Fibroblast of lung (primary cell): ENCODE measurements at regions not wholly inside any gene's neighbourhood (a gene's known extent, or its start where the extent isn't known, plus 50 kb on each side); places are given as distances from the start of the nearest gene placed in this dataset.

Experiments used
- DNase-seq, 2 donors: peaks; one replicate each; pipeline versions ENCODE4 v3.0.0 to v3.0.0-alpha.2; 2010; ENCODE audit warnings: low read depth in 2 of 2
- H2AFZ ChIP-seq: 2 replicates; pipeline ENCODE4 v1.5.1; 2012; ENCODE audit warnings: low read length, control low read depth, inconsistent platforms
- H3K27ac ChIP-seq: 2 replicates; pipeline ENCODE4 v1.5.1; 2011; ENCODE audit warnings: low read length, control low read depth; ENCODE audit not compliant: insufficient read depth
- H3K27me3 ChIP-seq: 2 replicates; pipeline ENCODE4 v1.5.1; 2011; ENCODE audit warnings: mild to moderate bottlenecking, low read length; ENCODE audit not compliant: control insufficient read depth, insufficient read depth
- H3K36me3 ChIP-seq: 2 replicates; pipeline ENCODE4 v1.5.1; 2011; ENCODE audit warnings: low read length; ENCODE audit not compliant: control insufficient read depth, insufficient read depth
- H3K4me1 ChIP-seq: 2 replicates; pipeline ENCODE4 v1.5.1; 2011; ENCODE audit warnings: low read length; ENCODE audit not compliant: control insufficient read depth, insufficient read depth; ENCODE audit errors: extremely low read depth
- H3K4me2 ChIP-seq: 2 replicates; pipeline ENCODE4 v1.5.1; 2011; ENCODE audit warnings: low read length, control low read depth; ENCODE audit not compliant: insufficient read depth; ENCODE audit errors: extremely low read depth
- H3K4me3 ChIP-seq, 4 experiments: fragments of 200-600 bp in 1 of 4; sonication (generic) in 1 of 4; replicated peaks in 1 of 4; 2 replicates each; pipeline ENCODE4 v1.5.1; 2011 to 2016; ENCODE audit warnings: low read length in 4 of 4, low read depth in 3 of 4, mild to moderate bottlenecking in 3 of 4, control low read depth in 2 of 4, inconsistent platforms in 1 of 4, mixed read lengths in 1 of 4; ENCODE audit not compliant: insufficient read depth in 1 of 4; ENCODE audit errors: control extremely low read depth in 1 of 4
- H3K79me2 ChIP-seq: 2 replicates; pipeline ENCODE4 v1.5.1; 2012; ENCODE audit warnings: mild to moderate bottlenecking, low read length, inconsistent platforms; ENCODE audit not compliant: control insufficient read depth, insufficient read depth
- H3K9ac ChIP-seq: 2 replicates; pipeline ENCODE4 v1.5.1; 2011; ENCODE audit warnings: mild to moderate bottlenecking, low read length, control low read depth; ENCODE audit not compliant: insufficient read depth
- H3K9me3 ChIP-seq: 2 replicates; pipeline ENCODE4 v1.5.1; 2012; ENCODE audit warnings: low read depth, low read length; ENCODE audit not compliant: control insufficient read depth, insufficient read depth
- H4K20me1 ChIP-seq: 2 replicates; pipeline ENCODE4 v1.5.1; 2011; ENCODE audit warnings: low read length; ENCODE audit not compliant: control insufficient read depth, insufficient read depth; ENCODE audit errors: extremely low read depth
- EZH2 ChIP-seq: IDR thresholded peaks from 2 replicates; pipeline ENCODE4 v1.5.1; 2012; ENCODE audit warnings: low read length, control low read depth, mild to moderate bottlenecking; ENCODE audit errors: missing control alignments
- TF ChIP-seq, protein P1 (sequence below), 2 donors: IDR thresholded peaks in 1 of 2; conservative IDR thresholded peaks in 1 of 2; 1 replicate in 1 of 2; 2 replicates in 1 of 2; pipeline ENCODE4 v1.5.1; 2011 to 2012; ENCODE audit warnings: low read length in 2 of 2, control low read depth in 1 of 2, inconsistent platforms in 1 of 2, low read depth in 1 of 2, mild to moderate bottlenecking in 1 of 2

GRCh38 chr1:208910161-208910560 is 666.0 kb upstream of the PLXNA2 start:
- no peaks in the 10 kb centered on the region for H3K36me3 ChIP-seq
- H3K9me3 ChIP-seq = no peaks in the 10 kb centered on the region
- H3K4me3 ChIP-seq = no peak overlapping the region
- H3K27me3 ChIP-seq = no peaks in the 10 kb centered on the region
- no peaks in the 10 kb centered on the region for H3K79me2 ChIP-seq
- no peak for DNase-seq
- no peaks in the 10 kb centered on the region for H4K20me1 ChIP-seq
- H3K27ac ChIP-seq = no peak overlapping the region
- no peaks in the 10 kb centered on the region for H3K4me1 ChIP-seq
- TF ChIP-seq, protein P1, sequence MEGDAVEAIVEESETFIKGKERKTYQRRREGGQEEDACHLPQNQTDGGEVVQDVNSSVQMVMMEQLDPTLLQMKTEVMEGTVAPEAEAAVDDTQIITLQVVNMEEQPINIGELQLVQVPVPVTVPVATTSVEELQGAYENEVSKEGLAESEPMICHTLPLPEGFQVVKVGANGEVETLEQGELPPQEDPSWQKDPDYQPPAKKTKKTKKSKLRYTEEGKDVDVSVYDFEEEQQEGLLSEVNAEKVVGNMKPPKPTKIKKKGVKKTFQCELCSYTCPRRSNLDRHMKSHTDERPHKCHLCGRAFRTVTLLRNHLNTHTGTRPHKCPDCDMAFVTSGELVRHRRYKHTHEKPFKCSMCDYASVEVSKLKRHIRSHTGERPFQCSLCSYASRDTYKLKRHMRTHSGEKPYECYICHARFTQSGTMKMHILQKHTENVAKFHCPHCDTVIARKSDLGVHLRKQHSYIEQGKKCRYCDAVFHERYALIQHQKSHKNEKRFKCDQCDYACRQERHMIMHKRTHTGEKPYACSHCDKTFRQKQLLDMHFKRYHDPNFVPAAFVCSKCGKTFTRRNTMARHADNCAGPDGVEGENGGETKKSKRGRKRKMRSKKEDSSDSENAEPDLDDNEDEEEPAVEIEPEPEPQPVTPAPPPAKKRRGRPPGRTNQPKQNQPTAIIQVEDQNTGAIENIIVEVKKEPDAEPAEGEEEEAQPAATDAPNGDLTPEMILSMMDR (conservative IDR thresholded peaks at IDR 0.05 in 1 of 2, IDR thresholded peaks at IDR 0.05 in 1 of 2; ENCODE audit: low read depth in 1 of 2, low read length in 2 of 2) = no peak
- TF ChIP-seq EZH2 = no peak
- no peak overlapping the region for H2AFZ ChIP-seq
- H3K4me2 ChIP-seq = no peak overlapping the region
- no peak overlapping the region for H3K9ac ChIP-seq

DNA sequence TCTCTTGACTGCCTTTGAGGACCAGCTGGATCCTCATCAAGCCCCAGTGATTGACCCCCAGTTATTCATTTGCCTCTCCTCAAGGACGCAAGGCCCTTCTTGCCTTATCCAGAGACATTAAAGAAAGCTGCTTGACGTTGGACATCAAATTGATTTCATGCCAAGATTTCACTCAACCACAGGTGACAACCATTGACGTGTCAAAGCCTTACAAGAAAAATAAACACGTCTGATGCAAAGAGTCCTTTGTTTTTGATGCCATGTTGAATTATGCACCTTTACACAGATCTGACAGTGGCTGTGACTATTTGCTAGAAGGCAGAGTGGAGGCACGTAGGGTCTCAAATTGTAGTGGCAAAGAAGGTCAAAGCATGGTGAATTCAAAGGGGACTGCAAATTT is 666.2 kb upstream of the CAMK1G start:
- no peak overlapping the region for H2AFZ ChIP-seq
- TF ChIP-seq, protein P1 (conservative IDR thresholded peaks at IDR 0.05 in 1 of 2, IDR thresholded peaks at IDR 0.05 in 1 of 2; ENCODE audit: low read depth in 1 of 2, low read length in 2 of 2) = no peak
- TF ChIP-seq EZH2 = no peak
- H4K20me1 ChIP-seq = no peaks in the 10 kb centered on the region
- H3K9ac ChIP-seq = no peak overlapping the region
- H3K4me2 ChIP-seq = no peak overlapping the region
- no peaks in the 10 kb centered on the region for H3K27me3 ChIP-seq
- H3K79me2 ChIP-seq = no peaks in the 10 kb centered on the region
- DNase-seq = no peak
- H3K9me3 ChIP-seq = no peaks in the 10 kb centered on the region
- no peaks in the 10 kb centered on the region for H3K4me1 ChIP-seq
- H3K27ac ChIP-seq = no peak overlapping the region
- H3K4me3 ChIP-seq = no peak overlapping the region
- no peaks in the 10 kb centered on the region for H3K36me3 ChIP-seq

GRCh38 chr1:208917723-208918122 is 665.8 kb upstream of the CAMK1G start:
- no peaks in the 10 kb centered on the region for H3K27me3 ChIP-seq
- no peaks in the 10 kb centered on the region for H3K36me3 ChIP-seq
- no peaks in the 10 kb centered on the region for H3K4me1 ChIP-seq
- no peak overlapping the region for H3K4me2 ChIP-seq
- no peaks in the 10 kb centered on the region for H3K79me2 ChIP-seq
- peak in 1 of 2 donors; percentile 16 for DNase-seq
- H3K9ac ChIP-seq = no peak overlapping the region
- no peaks in the 10 kb centered on the region for H4K20me1 ChIP-seq
- H3K9me3 ChIP-seq = no peaks in the 10 kb centered on the region
- H3K27ac ChIP-seq = no peak overlapping the region
- TF ChIP-seq, protein P1 (conservative IDR thresholded peaks at IDR 0.05 in 1 of 2, IDR thresholded peaks at IDR 0.05 in 1 of 2; ENCODE audit: low read depth in 1 of 2, low read length in 2 of 2) = no peak
- no peak for TF ChIP-seq EZH2
- H3K4me3 ChIP-seq = no peak overlapping the region
- no peak overlapping the region for H2AFZ ChIP-seq
